Neural progenitor cell (in vitro differentiated cells): ENCODE measurements at regions not wholly inside any gene's neighbourhood (a gene's known extent, or its start where the extent isn't known, plus 50 kb on each side); places are given as distances from the start of the nearest gene placed in this dataset.

ENCODE experiments used
- CTCF ChIP-seq: fragments of 200-600 bp; sonication (generic); IDR thresholded peaks from 2 replicates; pipeline ENCODE4 v1.5.1; 2017; ENCODE audit warnings: antibody characterized with exemption, mild to moderate bottlenecking
- EZH2phosphoT487 ChIP-seq: fragments of 200-600 bp; sonication (generic); IDR thresholded peaks from 2 replicates; pipeline ENCODE4 v1.6.1; 2017; ENCODE audit warnings: antibody characterized with exemption

- TF ChIP-seq EZH2phosphoT487 (no peak), CTCF (no peak)
Observed at GRCh38 chr3:124459678-124460077, 270.6 kb upstream of the UMPS start.
